Stomach smooth muscle (tissue), 2 donors: ENCODE measurements at regions not wholly inside any gene's neighbourhood (a gene's known extent, or its start where the extent isn't known, plus 50 kb on each side); places are given as distances from the start of the nearest gene placed in this dataset.

Experiments
- H3K27ac ChIP-seq: one replicate; pipeline ENCODE4 v1.7.0; 2013; ENCODE audit warnings: mild to moderate bottlenecking, low read length, inconsistent platforms
- H3K27me3 ChIP-seq, 2 donors: one replicate each; pipeline ENCODE4 v1.7.0; 2013; ENCODE audit warnings: low read length in 2 of 2; ENCODE audit not compliant: insufficient read depth in 2 of 2, control insufficient read depth in 1 of 2
- H3K36me3 ChIP-seq, 2 donors: one replicate each; pipeline ENCODE4 v1.7.0; 2013; ENCODE audit warnings: low read length in 2 of 2; ENCODE audit not compliant: control insufficient read depth in 2 of 2, insufficient read depth in 2 of 2
- H3K4me1 ChIP-seq: one replicate; pipeline ENCODE4 v1.7.0; 2013; ENCODE audit warnings: low read length; ENCODE audit not compliant: control insufficient read depth, insufficient read depth
- H3K4me3 ChIP-seq, 2 donors: one replicate each; pipeline ENCODE4 v1.7.0; 2013; ENCODE audit warnings: low read length in 2 of 2
- H3K9ac ChIP-seq, 2 donors: one replicate each; pipeline ENCODE4 v1.7.0; 2013; ENCODE audit warnings: low read length in 2 of 2, mild to moderate bottlenecking in 1 of 2
- H3K9me3 ChIP-seq, 2 donors: one replicate each; pipeline ENCODE4 v1.7.0; 2013; ENCODE audit warnings: low read length in 2 of 2; ENCODE audit not compliant: control insufficient read depth in 2 of 2
- donor health status: healthy.
- donor health status: Pancreatic carcinoma.

GRCh38 chr5:24385617-24386016 lies 259.2 kb downstream of the CDH10 start:
- no peak overlapping the region for H3K4me3 ChIP-seq
- H3K9me3 ChIP-seq: peaks cover 0 to 3% of the 10 kb centered on the region in 2 donors
- no peaks in the 10 kb centered on the region for H3K27me3 ChIP-seq
- no peak overlapping the region for H3K9ac ChIP-seq
- no peak overlapping the region for H3K27ac ChIP-seq
- H3K36me3 ChIP-seq: no peaks in the 10 kb centered on the region
- no peaks in the 10 kb centered on the region for H3K4me1 ChIP-seq

- Histone ChIP-seq H3K36me3 (no peaks in the 10 kb centered on the region), H3K4me3 (no peak overlapping the region), H3K27ac (no peak overlapping the region), H3K4me1 (no peaks in the 10 kb centered on the region), H3K9ac (no peak overlapping the region), H3K27me3 (no peaks in the 10 kb centered on the region), H3K9me3 (peaks cover 0 to 3% of the 10 kb centered on the region in 2 donors)
Measured at GRCh38 chr5:24388448-24388847, 256.3 kb downstream of the CDH10 start.

GRCh38 chr5:24389968-24390367 lies 254.8 kb downstream of the CDH10 start:
- Histone ChIP-seq H3K4me3 (no peak overlapping the region), H3K4me1 (no peaks in the 10 kb centered on the region), H3K9me3 (peaks cover 0 to 3% of the 10 kb centered on the region in 2 donors)

GRCh38 chr5:24391816-24392215 lies 253.0 kb downstream of the CDH10 start:
- no peak overlapping the region for H3K4me3 ChIP-seq
- no peaks in the 10 kb centered on the region for H3K27me3 ChIP-seq
- H3K4me1 ChIP-seq: no peaks in the 10 kb centered on the region
- peaks cover 0 to 3% of the 10 kb centered on the region in 2 donors for H3K9me3 ChIP-seq
- H3K36me3 ChIP-seq: no peaks in the 10 kb centered on the region
- no peak overlapping the region for H3K9ac ChIP-seq
- H3K27ac ChIP-seq: no peak overlapping the region

More at GRCh38 chr5:24389968-24390367, 254.8 kb downstream of the CDH10 start:
- Histone ChIP-seq H3K27me3 (no peaks in the 10 kb centered on the region), H3K27ac (no peak overlapping the region), H3K9ac (no peak overlapping the region), H3K36me3 (no peaks in the 10 kb centered on the region)

GRCh38 chr5:24397601-24398000 lies 247.2 kb downstream of the CDH10 start:
- Histone ChIP-seq H3K9ac (no peak overlapping the region), H3K4me3 (no peak overlapping the region), H3K4me1 (no peaks in the 10 kb centered on the region), H3K36me3 (no peaks in the 10 kb centered on the region), H3K27ac (no peak overlapping the region), H3K27me3 (no peaks in the 10 kb centered on the region), H3K9me3 (peaks cover 0 to 2% of the 10 kb centered on the region in 2 donors)

GRCh38 chr5:24401773-24402172 lies 243.0 kb downstream of the CDH10 start:
- peaks cover 0 to 2% of the 10 kb centered on the region in 2 donors for H3K9me3 ChIP-seq
- H3K4me1 ChIP-seq: no peaks in the 10 kb centered on the region
- no peaks in the 10 kb centered on the region for H3K36me3 ChIP-seq
- H3K27ac ChIP-seq: no peak overlapping the region
- no peak overlapping the region for H3K9ac ChIP-seq
- no peaks in the 10 kb centered on the region for H3K27me3 ChIP-seq
- H3K4me3 ChIP-seq: no peak overlapping the region

- Histone ChIP-seq H3K36me3 (no peaks in the 10 kb centered on the region), H3K4me3 (no peak overlapping the region), H3K27me3 (no peaks in the 10 kb centered on the region)
Measured at GRCh38 chr5:24407466-24407865, 237.3 kb downstream of the CDH10 start.

GRCh38 chr5:24428345-24428744 lies 216.4 kb downstream of the CDH10 start:
- Histone ChIP-seq H3K27me3 (no peaks in the 10 kb centered on the region), H3K4me3 (no peak overlapping the region), H3K4me1 (no peaks in the 10 kb centered on the region), H3K36me3 (no peaks in the 10 kb centered on the region), H3K9ac (no peak overlapping the region), H3K27ac (no peak overlapping the region), H3K9me3 (no peaks in the 10 kb centered on the region)

More at GRCh38 chr5:24407466-24407865, 237.3 kb downstream of the CDH10 start:
- Histone ChIP-seq H3K27ac (no peak overlapping the region), H3K9ac (no peak overlapping the region), H3K9me3 (no peaks in the 10 kb centered on the region), H3K4me1 (no peaks in the 10 kb centered on the region)

GRCh38 chr5:24433555-24433954 lies 211.2 kb downstream of the CDH10 start:
- H3K4me3 ChIP-seq: no peak overlapping the region
- H3K9me3 ChIP-seq: no peaks in the 10 kb centered on the region
- no peaks in the 10 kb centered on the region for H3K36me3 ChIP-seq
- H3K27me3 ChIP-seq: no peaks in the 10 kb centered on the region
- H3K27ac ChIP-seq: no peak overlapping the region
- H3K4me1 ChIP-seq: no peaks in the 10 kb centered on the region
- H3K9ac ChIP-seq: no peak overlapping the region
